Bronchial epithelial cell (primary cell): ENCODE measurements at regions not wholly inside any gene's neighbourhood (a gene's known extent, or its start where the extent isn't known, plus 50 kb on each side); places are given as distances from the start of the nearest gene placed in this dataset.

ENCODE experiments used
- DNase-seq: peaks from one replicate; pipeline ENCODE4 v3.0.0-alpha.2; 2010; ENCODE audit warnings: low read depth
- FAIRE-seq: peaks from 2 replicates; lab custom pipeline; 2011; peaks lifted over from hg19 to GRCh38; lab: Jason Lieb, UNC
- H3K27me3 ChIP-seq: 2 replicates; pipeline ENCODE4 v1.5.1; 2011; ENCODE audit warnings: low read length; ENCODE audit not compliant: control insufficient read depth, insufficient read depth
- H3K36me3 ChIP-seq: 2 replicates; pipeline ENCODE4 v1.5.1; 2011; ENCODE audit warnings: low read length; ENCODE audit not compliant: control insufficient read depth, insufficient read depth
- H3K4me3 ChIP-seq: 2 replicates; pipeline ENCODE4 v1.5.1; 2011; ENCODE audit warnings: mild to moderate bottlenecking, low read depth, low read length, control low read depth
- TF ChIP-seq, protein P1 (sequence below): IDR thresholded peaks from 2 replicates; pipeline ENCODE4 v1.5.1; 2011; ENCODE audit warnings: mild to moderate bottlenecking, moderate library complexity, low read length, control low read depth, inconsistent platforms; ENCODE audit not compliant: insufficient read depth, severe bottlenecking

DNA sequence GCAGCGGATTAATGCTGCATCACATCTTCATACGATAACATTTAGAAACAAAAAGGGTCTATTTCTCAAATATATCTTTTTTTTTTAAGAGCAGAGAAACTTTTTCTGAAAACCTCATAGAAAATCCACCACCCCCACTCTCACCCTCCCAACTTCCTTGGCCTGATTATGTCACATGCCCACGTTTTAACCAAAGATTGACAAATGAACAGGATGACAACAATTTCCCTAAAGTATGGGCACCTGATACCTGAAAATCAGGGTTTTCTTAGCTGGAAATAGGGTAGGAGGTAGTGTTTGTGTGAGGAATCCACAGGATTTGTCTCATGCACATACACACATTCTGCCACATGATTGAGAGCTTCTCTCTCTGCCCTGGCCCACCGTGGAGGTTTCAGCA, 74.7 kb upstream of the MDM1 start:
- Histone ChIP-seq H3K4me3 (no peak overlapping the region), H3K27me3 (no peaks in the 10 kb centered on the region), H3K36me3 (no peaks in the 10 kb centered on the region)
- DNase-seq (no peak), FAIRE-seq (no peak)
- TF ChIP-seq, protein P1, sequence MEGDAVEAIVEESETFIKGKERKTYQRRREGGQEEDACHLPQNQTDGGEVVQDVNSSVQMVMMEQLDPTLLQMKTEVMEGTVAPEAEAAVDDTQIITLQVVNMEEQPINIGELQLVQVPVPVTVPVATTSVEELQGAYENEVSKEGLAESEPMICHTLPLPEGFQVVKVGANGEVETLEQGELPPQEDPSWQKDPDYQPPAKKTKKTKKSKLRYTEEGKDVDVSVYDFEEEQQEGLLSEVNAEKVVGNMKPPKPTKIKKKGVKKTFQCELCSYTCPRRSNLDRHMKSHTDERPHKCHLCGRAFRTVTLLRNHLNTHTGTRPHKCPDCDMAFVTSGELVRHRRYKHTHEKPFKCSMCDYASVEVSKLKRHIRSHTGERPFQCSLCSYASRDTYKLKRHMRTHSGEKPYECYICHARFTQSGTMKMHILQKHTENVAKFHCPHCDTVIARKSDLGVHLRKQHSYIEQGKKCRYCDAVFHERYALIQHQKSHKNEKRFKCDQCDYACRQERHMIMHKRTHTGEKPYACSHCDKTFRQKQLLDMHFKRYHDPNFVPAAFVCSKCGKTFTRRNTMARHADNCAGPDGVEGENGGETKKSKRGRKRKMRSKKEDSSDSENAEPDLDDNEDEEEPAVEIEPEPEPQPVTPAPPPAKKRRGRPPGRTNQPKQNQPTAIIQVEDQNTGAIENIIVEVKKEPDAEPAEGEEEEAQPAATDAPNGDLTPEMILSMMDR, result no peak

DNA sequence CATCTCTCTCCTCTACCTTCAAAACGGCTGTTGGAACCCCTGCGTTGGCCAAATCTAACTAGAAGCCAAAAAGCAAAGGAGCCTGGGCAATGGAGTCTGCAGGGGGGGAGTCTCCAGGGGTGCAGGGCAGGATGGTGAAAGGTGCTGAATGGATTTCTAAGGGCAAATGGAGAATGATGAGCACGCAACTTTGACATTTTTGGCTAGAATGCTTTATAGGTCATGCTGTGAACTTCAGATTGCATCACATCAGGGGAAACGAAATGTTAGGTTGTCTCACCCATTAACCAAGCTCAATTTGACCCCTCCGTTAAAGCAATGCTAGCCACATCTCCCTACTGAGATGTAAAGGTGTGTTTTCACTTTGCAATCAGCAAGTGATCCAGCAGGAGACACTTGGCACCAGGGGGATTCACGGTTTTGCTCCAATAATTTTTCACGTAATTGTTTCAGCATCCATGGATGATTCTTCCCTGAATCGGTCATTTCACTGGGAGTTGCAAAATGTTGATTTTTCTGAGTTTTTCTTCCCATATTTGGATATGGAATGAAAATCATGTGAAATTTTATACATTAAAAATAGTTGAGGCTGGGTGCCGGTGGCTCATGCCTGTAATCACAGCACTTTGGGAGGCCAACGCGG, 78.0 kb upstream of the MDM1 start:
- TF ChIP-seq, protein P1, result no peak
- no peak overlapping the region for H3K4me3 ChIP-seq
- H3K27me3 ChIP-seq, result no peaks in the 10 kb centered on the region
- no peaks in the 10 kb centered on the region for H3K36me3 ChIP-seq
- DNase-seq, result no peak
- no peak for FAIRE-seq

GRCh38 chr12:68411371-68411770, 79.2 kb upstream of the MDM1 start:
- Histone ChIP-seq H3K4me3 (no peak overlapping the region), H3K36me3 (no peaks in the 10 kb centered on the region)

DNA sequence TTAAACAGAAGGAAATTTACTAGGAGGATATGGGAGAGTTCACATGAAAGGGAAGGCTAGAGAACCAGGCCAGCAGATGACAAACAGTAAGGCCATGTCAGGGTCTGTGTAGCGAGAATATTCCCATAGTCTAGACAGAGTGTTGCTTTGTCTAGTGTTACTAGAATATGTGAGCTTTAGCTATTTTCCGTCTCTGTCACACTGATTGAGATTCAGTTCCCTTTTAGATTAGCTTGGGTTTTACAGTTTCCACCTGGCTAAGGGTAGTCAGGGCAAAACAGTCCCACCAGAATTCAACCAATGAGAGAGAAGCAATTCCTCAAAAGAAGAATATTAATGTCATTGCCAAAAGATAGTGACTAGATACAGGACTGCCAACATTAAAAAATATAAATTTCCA, 82.8 kb upstream of the MDM1 start:
- Histone ChIP-seq H3K4me3 (no peak overlapping the region), H3K27me3 (no peaks in the 10 kb centered on the region), H3K36me3 (no peaks in the 10 kb centered on the region)
- FAIRE-seq, result no peak
- TF ChIP-seq, protein P1, result no peak
- no peak for DNase-seq

More at GRCh38 chr12:68411371-68411770, 79.2 kb upstream of the MDM1 start:
- TF ChIP-seq, protein P1, result no peak
- FAIRE-seq (no peak), DNase-seq (no peak)
- H3K27me3 ChIP-seq, result no peaks in the 10 kb centered on the region

DNA sequence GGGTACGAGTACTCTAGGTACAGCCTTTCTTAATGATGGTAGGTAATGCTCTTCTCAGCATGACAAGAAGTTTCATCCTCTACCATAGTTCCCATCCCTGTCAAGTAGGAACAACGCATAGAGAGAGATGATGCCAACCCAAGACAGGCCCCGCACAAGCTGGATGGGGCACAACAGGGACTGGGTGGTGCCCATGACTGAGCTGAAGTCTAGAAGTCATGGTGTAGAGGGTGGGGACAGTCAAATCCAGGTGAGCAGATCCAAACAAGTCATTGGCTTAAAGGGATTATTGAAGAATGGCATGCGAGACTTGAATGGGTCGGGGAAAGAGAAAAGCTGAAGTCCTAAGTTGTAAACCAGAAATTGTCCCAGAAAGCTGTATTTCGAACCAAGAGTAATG, 84.2 kb upstream of the MDM1 start:
- Histone ChIP-seq H3K4me3 (no peak overlapping the region), H3K27me3 (no peaks in the 10 kb centered on the region), H3K36me3 (no peaks in the 10 kb centered on the region)
- TF ChIP-seq, protein P1, result no peak
- no peak for FAIRE-seq
- DNase-seq, result no peak

- DNase-seq, result peak; percentile 37
- no peaks in the 10 kb centered on the region for H3K27me3 ChIP-seq
- TF ChIP-seq, protein P1, result no peak
- no peak overlapping the region for H3K4me3 ChIP-seq
- FAIRE-seq, result no peak
- no peaks in the 10 kb centered on the region for H3K36me3 ChIP-seq
Observed at GRCh38 chr12:68416826-68417225, 84.7 kb upstream of the MDM1 start.
